ENCODE measurements at regions not wholly inside any gene's neighbourhood (a gene's known extent, or its start where the extent isn't known, plus 50 kb on each side); places are given as distances from the start of the nearest gene placed in this dataset.
A peak's percentile ranks its signal among the peaks of the same experiment; 100 is the strongest.

- in situ Hi-C loops (cut with MboI; ENCODE audit: low sequenced_read_pairs in 4 of 4): no loop called here
- Histone ChIP-seq H3K27ac (peak overlapping the region; percentile 45 to 60 (median 54)), H3K9me3 (no peaks in the 10 kb centered on the region), H3K4me1 (peaks cover 5 to 10% of the 10 kb centered on the region in 2 donors), H3K27me3 (no peaks in the 10 kb centered on the region), H3K4me3 (no peak overlapping the region), H3K36me3 (no peaks in the 10 kb centered on the region)
- intact Hi-C loops (cut with DNase I; ENCODE audit: low total_unique reads): no loop called here
- no peak for DNase-seq
- TF ChIP-seq POLR2A (IDR thresholded peaks at IDR 0.05) (no peak), CTCF (IDR thresholded peaks at IDR 0.05 in 4 of 5, conservative IDR thresholded peaks at IDR 0.05 in 1 of 5) (no peak)
- ATAC-seq: no peak
These were observed 59.5 kb downstream of the NAV1 start for GRCh38 chr1:201598396-201598795.

GRCh38 chr1:201598973-201599372, 60.0 kb downstream of the NAV1 start:
- no peaks in the 10 kb centered on the region for H3K27me3 ChIP-seq
- no peak overlapping the region for H3K4me3 ChIP-seq
- ATAC-seq (no peak), DNase-seq (no peak)
- peaks cover 5 to 7% of the 10 kb centered on the region in 2 donors for H3K4me1 ChIP-seq
- H3K9me3 ChIP-seq: no peaks in the 10 kb centered on the region
- intact Hi-C loops (cut with DNase I; ENCODE audit: low total_unique reads) (no loop called here), in situ Hi-C loops (cut with MboI; ENCODE audit: low sequenced_read_pairs in 4 of 4) (no loop called here)
- no peaks in the 10 kb centered on the region for H3K36me3 ChIP-seq
- TF ChIP-seq POLR2A (IDR thresholded peaks at IDR 0.05) (no peak), CTCF (IDR thresholded peaks at IDR 0.05 in 4 of 5, conservative IDR thresholded peaks at IDR 0.05 in 1 of 5) (no peak)
- H3K27ac ChIP-seq: peak overlapping the region in 2 of 4 donors; percentile 18 to 60

- TF ChIP-seq CTCF (IDR thresholded peaks at IDR 0.05 in 4 of 5, conservative IDR thresholded peaks at IDR 0.05 in 1 of 5) (no peak), POLR2A (IDR thresholded peaks at IDR 0.05) (no peak)
- intact Hi-C loops (cut with DNase I; ENCODE audit: low total_unique reads): no loop called here
- Histone ChIP-seq H3K9me3 (no peaks in the 10 kb centered on the region), H3K4me1 (peaks cover 5 to 6% of the 10 kb centered on the region in 2 donors), H3K36me3 (no peaks in the 10 kb centered on the region), H3K27ac (no peak overlapping the region), H3K27me3 (no peaks in the 10 kb centered on the region), H3K4me3 (no peak overlapping the region)
- ATAC-seq (no peak), DNase-seq (no peak)
- in situ Hi-C loops (cut with MboI; ENCODE audit: low sequenced_read_pairs in 4 of 4): no loop called here
These were observed 60.6 kb downstream of the NAV1 start for GRCh38 chr1:201599548-201599947.

GRCh38 chr1:201602413-201603265, 63.7 kb downstream of the NAV1 start:
- no peaks in the 10 kb centered on the region for H3K9me3 ChIP-seq
- ATAC-seq (peak in 1 of 2 donors; percentile 50), DNase-seq (no peak)
- TF ChIP-seq POLR2A (IDR thresholded peaks at IDR 0.05): no peak
- no peak for TF ChIP-seq CTCF (IDR thresholded peaks at IDR 0.05 in 4 of 5, conservative IDR thresholded peaks at IDR 0.05 in 1 of 5)
- no peak overlapping the region for H3K4me3 ChIP-seq
- intact Hi-C loops (cut with DNase I; ENCODE audit: low total_unique reads): no loop called here
- in situ Hi-C loops (cut with MboI; ENCODE audit: low sequenced_read_pairs in 4 of 4): no loop called here
- no peaks in the 10 kb centered on the region for H3K27me3 ChIP-seq
- no peak overlapping the region for H3K27ac ChIP-seq
- H3K4me1 ChIP-seq: peaks cover 5% of the 10 kb centered on the region in 2 donors
- H3K36me3 ChIP-seq: no peaks in the 10 kb centered on the region
